ENCODE measurements at regions not wholly inside any gene's neighbourhood (a gene's known extent, or its start where the extent isn't known, plus 50 kb on each side); places are given as distances from the start of the nearest gene placed in this dataset.

- DNase-seq (ENCODE audit: low spot score), result no peak
These were observed 1443.5 kb upstream of the IGFBP7 start for GRCh38 chr4:58553679-58554078.

GRCh38 chr4:58553031-58553430 lies 1442.8 kb upstream of the IGFBP7 start:
- DNase-seq (ENCODE audit: low spot score), result no peak

- DNase-seq (ENCODE audit: low spot score), result no peak
These were observed 1441.5 kb upstream of the IGFBP7 start for GRCh38 chr4:58551676-58552075.

GRCh38 chr4:58543465-58543864 lies 1433.3 kb upstream of the IGFBP7 start:
- DNase-seq (ENCODE audit: low spot score), result no peak

- no peak for DNase-seq (ENCODE audit: low spot score)
These were observed 1431.7 kb upstream of the IGFBP7 start for GRCh38 chr4:58541926-58542325.

GRCh38 chr4:58522765-58523382 lies 1412.7 kb upstream of the IGFBP7 start:
- no peak for DNase-seq (ENCODE audit: low spot score)

- no peak for DNase-seq (ENCODE audit: low spot score)
These were observed 1405.0 kb upstream of the IGFBP7 start for GRCh38 chr4:58515226-58515625.

- peak; percentile 16 for DNase-seq (ENCODE audit: low spot score)
These were observed 1404.1 kb upstream of the IGFBP7 start for GRCh38 chr4:58514299-58514698.

- no peak for DNase-seq (ENCODE audit: low spot score)
These were observed 1400.5 kb upstream of the IGFBP7 start for GRCh38 chr4:58510652-58511051.

- DNase-seq (ENCODE audit: low spot score), result no peak
These were observed 1396.9 kb upstream of the IGFBP7 start for GRCh38 chr4:58507079-58507478.

GRCh38 chr4:58502839-58503238 lies 1392.7 kb upstream of the IGFBP7 start:
- DNase-seq (ENCODE audit: low spot score), result no peak

- DNase-seq (ENCODE audit: low spot score), result no peak
These were observed 1389.0 kb upstream of the IGFBP7 start for GRCh38 chr4:58499182-58499581.

- no peak for DNase-seq (ENCODE audit: low spot score)
These were observed 1381.4 kb upstream of the IGFBP7 start for GRCh38 chr4:58491620-58492019.

- no peak for DNase-seq (ENCODE audit: low spot score)
These were observed 1367.8 kb upstream of the IGFBP7 start for GRCh38 chr4:58477950-58478349.

GRCh38 chr4:58477513-58477912 lies 1367.3 kb upstream of the IGFBP7 start:
- DNase-seq (ENCODE audit: low spot score), result no peak

GRCh38 chr4:58475097-58475496 lies 1364.9 kb upstream of the IGFBP7 start:
- DNase-seq (ENCODE audit: low spot score), result no peak

GRCh38 chr4:58465031-58465430 lies 1354.8 kb upstream of the IGFBP7 start:
- DNase-seq (ENCODE audit: low spot score), result no peak

- DNase-seq (ENCODE audit: low spot score), result no peak
These were observed 1346.7 kb upstream of the IGFBP7 start for GRCh38 chr4:58456727-58457384.

- DNase-seq (ENCODE audit: low spot score), result no peak
These were observed 1343.8 kb upstream of the IGFBP7 start for GRCh38 chr4:58453956-58454355.

GRCh38 chr4:58451707-58452106 lies 1341.5 kb upstream of the IGFBP7 start:
- DNase-seq (ENCODE audit: low spot score), result no peak

- no peak for DNase-seq (ENCODE audit: low spot score)
These were observed 1325.7 kb upstream of the IGFBP7 start for GRCh38 chr4:58435871-58436270.

- no peak for DNase-seq (ENCODE audit: low spot score)
These were observed 1303.7 kb upstream of the IGFBP7 start for GRCh38 chr4:58413849-58414248.

GRCh38 chr4:58411904-58412303 lies 1301.7 kb upstream of the IGFBP7 start:
- DNase-seq (ENCODE audit: low spot score), result no peak

GRCh38 chr4:58406762-58407161 lies 1296.6 kb upstream of the IGFBP7 start:
- no peak for DNase-seq (ENCODE audit: low spot score)

All from RKO (cell line).